B cell (primary cell): ENCODE measurements at regions not wholly inside any gene's neighbourhood (a gene's known extent, or its start where the extent isn't known, plus 50 kb on each side); places are given as distances from the start of the nearest gene placed in this dataset.
"Not testable (repeated sequence)": the region's sequence is repeated elsewhere in the genome, so short reads cannot be mapped to it uniquely, and the experiment has no call there.

Source experiments
- ATAC-seq: fragments of 200-7000 bp; cut with Tn5 transposase; one replicate; pipeline ENCODE4 v1.10.0; 2021; ENCODE audit warnings: low read depth, mild to moderate bottlenecking, moderate number of reproducible peaks, moderate library complexity
- CTCF ChIA-PET: fragments of 350-600 bp; sonication (Branson Sonifier 250); formaldehyde crosslinking; loops from one replicate; lab custom pipeline; 2021; ENCODE audit warnings: antibody characterized with exemption, inconsistent platforms; lab: Charles Lee
- POLR2A ChIA-PET: fragments of 350-600 bp; sonication (Branson Sonifier 250); formaldehyde crosslinking; loops from one replicate; lab custom pipeline; 2021; ENCODE audit warnings: antibody characterized with exemption; lab: Charles Lee
- DNase-seq: peaks from one replicate; pipeline ENCODE4 v3.0.0; 2013
- H2AFZ ChIP-seq: 2 replicates; pipeline ENCODE4 v1.6.1; 2012; ENCODE audit warnings: mild to moderate bottlenecking, low read depth, low read length; ENCODE audit not compliant: insufficient read depth, poor library complexity, severe bottlenecking
- H3K27ac ChIP-seq, 2 donors: 1 replicate in 1 of 2; 2 replicates in 1 of 2; pipeline ENCODE4 v1.5.1; 2012 to 2013; ENCODE audit warnings: low read length in 2 of 2, mild to moderate bottlenecking in 2 of 2, moderate library complexity in 1 of 2
- H3K27me3 ChIP-seq, 4 experiments: fragments of 200-600 bp in 1 of 4; sonication (generic) in 1 of 4; replicated peaks in 1 of 4; 1 replicate in 2 of 4; 2 replicates in 2 of 4; pipeline versions ENCODE4 v1.6.1 to v1.7.0; 2013 to 2016; ENCODE audit warnings: low read length in 3 of 4, mild to moderate bottlenecking in 2 of 4, mixed read lengths in 1 of 4, moderate library complexity in 1 of 4; ENCODE audit not compliant: insufficient read depth in 4 of 4, control insufficient read depth in 3 of 4; ENCODE audit errors: control extremely low read depth in 1 of 4
- H3K36me3 ChIP-seq, 2 experiments: replicated peaks in 1 of 2; 1 replicate in 1 of 2; 2 replicates in 1 of 2; pipeline versions ENCODE4 v1.6.1 to v1.7.1; 2013; ENCODE audit warnings: low read length in 1 of 2; ENCODE audit not compliant: insufficient read depth in 2 of 2, control insufficient read depth in 1 of 2; ENCODE audit errors: control extremely low read depth in 1 of 2, extremely low read depth in 1 of 2
- H3K4me1 ChIP-seq, 2 donors: fragments of 200-600 bp in 1 of 2; sonication (generic) in 1 of 2; 1 replicate in 1 of 2; 2 replicates in 1 of 2; pipeline versions ENCODE4 v1.5.1 to v1.6.1; 2013 to 2017; ENCODE audit warnings: low read length in 2 of 2; ENCODE audit not compliant: control insufficient read depth in 2 of 2, insufficient read depth in 2 of 2
- H3K4me2 ChIP-seq: replicated peaks from 2 replicates; pipeline ENCODE3; 2012; ENCODE audit warnings: mild to moderate bottlenecking, low read depth, low read length; ENCODE audit not compliant: poor library complexity, severe bottlenecking
- H3K4me3 ChIP-seq, 5 experiments: fragments of 200-600 bp in 1 of 5; sonication (generic) in 1 of 5; 1 replicate in 3 of 5; 2 replicates in 2 of 5; pipeline versions ENCODE4 v1.5.1 to v1.7.0; 2011 to 2016; ENCODE audit warnings: low read length in 4 of 5, mild to moderate bottlenecking in 4 of 5, low read depth in 2 of 5, control low read depth in 1 of 5, moderate library complexity in 1 of 5; ENCODE audit not compliant: insufficient read depth in 1 of 5; ENCODE audit errors: control extremely low read depth in 1 of 5, extremely low read depth in 1 of 5
- H3K79me2 ChIP-seq: fragments of 200-600 bp; sonication (generic); one replicate; pipeline ENCODE4 v1.6.0; 2016; ENCODE audit warnings: low read length; ENCODE audit not compliant: control insufficient read depth, insufficient read depth
- H3K9ac ChIP-seq: fragments of 200-600 bp; sonication (generic); 2 replicates; pipeline ENCODE4 v1.6.1; 2017; ENCODE audit warnings: mild to moderate bottlenecking, low read length, moderate library complexity
- H3K9me3 ChIP-seq, 3 donors: one replicate each; pipeline versions ENCODE4 v1.6.1 to v1.7.1; 2013; ENCODE audit warnings: low read length in 2 of 3; ENCODE audit not compliant: control insufficient read depth in 2 of 3, insufficient read depth in 1 of 3; ENCODE audit errors: control extremely low read depth in 1 of 3
- H4K20me1 ChIP-seq: 2 replicates; pipeline ENCODE4 v1.6.0; 2012; ENCODE audit warnings: mild to moderate bottlenecking, low read length; ENCODE audit not compliant: insufficient read depth, control insufficient read depth, poor library complexity, severe bottlenecking
- H3K27ac Mint-ChIP-seq: one replicate; pipeline ENCODE4 v1.8.0; 2021; ENCODE audit warnings: mixed read lengths
- H3K27me3 Mint-ChIP-seq: one replicate; pipeline ENCODE4 v1.8.0; 2021; ENCODE audit warnings: mixed read lengths
- H3K4me1 Mint-ChIP-seq: one replicate; pipeline ENCODE4 v1.8.0; 2021; ENCODE audit warnings: mixed read lengths
- H3K4me3 Mint-ChIP-seq: one replicate; pipeline ENCODE4 v1.8.0; 2021; ENCODE audit warnings: mixed read lengths
- H3K9me3 Mint-ChIP-seq: one replicate; pipeline ENCODE4 v1.8.0; 2022; ENCODE audit warnings: mixed read lengths; ENCODE audit not compliant: insufficient read depth
- EZH2 ChIP-seq: IDR thresholded peaks from 2 replicates; pipeline ENCODE4 v1.6.1; 2012; ENCODE audit warnings: borderline replicate concordance, low read depth, mild to moderate bottlenecking, moderate library complexity, low read length; ENCODE audit not compliant: insufficient read depth, poor library complexity, severe bottlenecking
- WGBS: methylation state at CpG from one replicate; pipeline ENCODE4 v1.1.5; 2013; ENCODE audit warnings: missing lambda C conversion rate; ENCODE audit not compliant: insufficient coverage; 5-methylcytosine and 5-hydroxymethylcytosine counted together
- intact Hi-C: fragments of 100-400 bp; cut with micrococcal nuclease; formaldehyde crosslinking; loops from one replicate; pipeline ENCODE4 v1.10.0; 2022
- TF ChIP-seq, protein P1 (sequence below): fragments of 200-600 bp; IDR thresholded peaks from one replicate; pipeline ENCODE4 v1.8.0; 2022; ENCODE audit warnings: antibody characterized with exemption, mild to moderate bottlenecking

DNA sequence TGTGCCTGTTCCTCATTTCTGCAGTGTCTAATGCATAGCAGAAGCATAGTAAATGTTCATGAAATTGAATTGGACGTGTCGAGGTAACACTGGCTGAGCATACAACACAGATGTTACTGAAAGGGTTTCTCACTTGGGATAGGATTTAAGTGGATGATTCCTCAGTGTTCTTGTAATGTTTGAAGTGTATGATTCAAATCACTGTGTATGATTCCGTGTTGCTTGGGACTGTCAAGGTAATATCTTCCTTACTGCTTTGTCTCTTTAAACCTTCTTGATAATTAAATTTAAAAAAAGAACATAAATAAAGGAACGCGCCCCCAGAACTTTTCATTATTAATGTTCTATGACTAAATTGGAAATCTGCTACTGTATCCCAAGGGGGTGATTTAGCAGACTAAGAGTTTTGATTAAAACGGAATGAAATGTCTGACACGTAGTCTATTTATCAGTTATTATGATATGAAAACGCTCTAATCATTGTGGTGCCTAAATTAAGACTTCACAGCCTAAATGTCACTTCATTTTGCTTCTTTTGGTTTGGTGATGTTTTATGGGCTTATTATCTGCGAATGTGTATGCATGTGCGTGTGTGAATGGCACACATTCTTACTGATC, 696.9 kb upstream of the EPHA5 start:
- no peaks in the 10 kb centered on the region for H3K4me1 Mint-ChIP-seq
- 98% methylated on average over 4 of the region's 10 CpGs for WGBS
- no peak overlapping the region for H3K4me2 ChIP-seq
- no peak overlapping the region for H3K27ac ChIP-seq
- H3K27me3 Mint-ChIP-seq, result no peaks in the 10 kb centered on the region
- POLR2A ChIA-PET, result no interaction called here
- H3K4me3 Mint-ChIP-seq, result no peak overlapping the region
- ATAC-seq, result no peak
- TF ChIP-seq, protein P1, sequence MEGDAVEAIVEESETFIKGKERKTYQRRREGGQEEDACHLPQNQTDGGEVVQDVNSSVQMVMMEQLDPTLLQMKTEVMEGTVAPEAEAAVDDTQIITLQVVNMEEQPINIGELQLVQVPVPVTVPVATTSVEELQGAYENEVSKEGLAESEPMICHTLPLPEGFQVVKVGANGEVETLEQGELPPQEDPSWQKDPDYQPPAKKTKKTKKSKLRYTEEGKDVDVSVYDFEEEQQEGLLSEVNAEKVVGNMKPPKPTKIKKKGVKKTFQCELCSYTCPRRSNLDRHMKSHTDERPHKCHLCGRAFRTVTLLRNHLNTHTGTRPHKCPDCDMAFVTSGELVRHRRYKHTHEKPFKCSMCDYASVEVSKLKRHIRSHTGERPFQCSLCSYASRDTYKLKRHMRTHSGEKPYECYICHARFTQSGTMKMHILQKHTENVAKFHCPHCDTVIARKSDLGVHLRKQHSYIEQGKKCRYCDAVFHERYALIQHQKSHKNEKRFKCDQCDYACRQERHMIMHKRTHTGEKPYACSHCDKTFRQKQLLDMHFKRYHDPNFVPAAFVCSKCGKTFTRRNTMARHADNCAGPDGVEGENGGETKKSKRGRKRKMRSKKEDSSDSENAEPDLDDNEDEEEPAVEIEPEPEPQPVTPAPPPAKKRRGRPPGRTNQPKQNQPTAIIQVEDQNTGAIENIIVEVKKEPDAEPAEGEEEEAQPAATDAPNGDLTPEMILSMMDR, result no peak
- TF ChIP-seq EZH2, result no peak
- intact Hi-C loops, result no loop called here
- H3K4me1 ChIP-seq, result no peaks in the 10 kb centered on the region
- no peak overlapping the region for H2AFZ ChIP-seq
- H3K9me3 Mint-ChIP-seq, result peaks cover 3% of the 10 kb centered on the region
- no peaks in the 10 kb centered on the region for H4K20me1 ChIP-seq
- no peaks in the 10 kb centered on the region for H3K79me2 ChIP-seq
- CTCF ChIA-PET, result no interaction called here
- H3K9ac ChIP-seq, result no peak overlapping the region
- H3K4me3 ChIP-seq, result no peak overlapping the region
- no peaks in the 10 kb centered on the region for H3K27me3 ChIP-seq
- H3K9me3 ChIP-seq, result no peaks in the 10 kb centered on the region
- H3K36me3 ChIP-seq, result no peaks in the 10 kb centered on the region
- H3K27ac Mint-ChIP-seq, result no peak overlapping the region
- no peak for DNase-seq

DNA sequence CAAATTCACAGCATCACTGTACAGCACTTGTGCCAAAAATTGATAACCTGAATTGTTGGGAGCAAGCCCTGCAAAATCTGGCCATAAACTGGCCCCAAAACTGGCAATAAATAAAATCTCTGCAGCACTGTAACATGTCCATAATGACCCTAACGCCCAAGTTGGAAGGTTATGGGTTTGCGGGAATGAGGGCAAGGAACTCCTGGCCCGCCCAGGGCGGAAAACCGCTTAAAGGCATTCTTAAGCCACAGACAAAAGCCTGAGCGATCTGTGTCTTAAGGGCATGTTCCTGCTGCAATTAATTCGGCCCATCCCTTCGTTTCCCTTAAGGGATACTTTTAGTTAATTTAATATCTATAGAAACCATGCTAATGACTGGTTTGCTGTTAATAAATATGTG, 690.1 kb upstream of the EPHA5 start:
- H3K4me1 Mint-ChIP-seq, intact Hi-C loops: not testable (repeated sequence)
- 89% methylated on average over 3 of the region's 8 CpGs for WGBS

More for the DNA sequence above, 690.1 kb upstream of the EPHA5 start:
- H3K9me3 ChIP-seq, H3K27ac Mint-ChIP-seq, H2AFZ ChIP-seq, H3K27me3 ChIP-seq, H3K4me2 ChIP-seq, ATAC-seq, H3K27ac ChIP-seq, H3K9ac ChIP-seq, CTCF ChIA-PET, H3K4me1 ChIP-seq, DNase-seq, H3K79me2 ChIP-seq, H3K27me3 Mint-ChIP-seq, H3K36me3 ChIP-seq, H3K4me3 Mint-ChIP-seq, POLR2A ChIA-PET, H3K4me3 ChIP-seq, H4K20me1 ChIP-seq, H3K9me3 Mint-ChIP-seq: not testable (repeated sequence)
